Tibial nerve (tissue), 4 donors: ENCODE measurements at regions not wholly inside any gene's neighbourhood (a gene's known extent, or its start where the extent isn't known, plus 50 kb on each side); places are given as distances from the start of the nearest gene placed in this dataset.

Source experiments
- EP300 ChIP-seq, 2 donors: sonication (generic); formaldehyde crosslinking; IDR thresholded peaks; one replicate each; pipeline ENCODE4 v1.6.1; 2017; ENCODE audit warnings: antibody characterized with exemption in 2 of 2, mild to moderate bottlenecking in 1 of 2
- POLR2A ChIP-seq, 2 donors: fragments of 450-650 bp; IDR thresholded peaks; one replicate each; pipeline ENCODE4 v1.6.1; 2017; ENCODE audit warnings: antibody characterized with exemption in 2 of 2, mild to moderate bottlenecking in 2 of 2, moderate library complexity in 2 of 2
- TF ChIP-seq, protein P1 (sequence below), 5 experiments: fragments of 200-600 bp in 3 of 5; fragments of 450-650 bp in 2 of 5; sonication (generic) in 3 of 5; IDR thresholded peaks; one replicate each; pipeline ENCODE4 v1.5.1; 2016 to 2019; ENCODE audit warnings: antibody characterized with exemption in 5 of 5, mild to moderate bottlenecking in 3 of 5, moderate library complexity in 2 of 5

DNA sequence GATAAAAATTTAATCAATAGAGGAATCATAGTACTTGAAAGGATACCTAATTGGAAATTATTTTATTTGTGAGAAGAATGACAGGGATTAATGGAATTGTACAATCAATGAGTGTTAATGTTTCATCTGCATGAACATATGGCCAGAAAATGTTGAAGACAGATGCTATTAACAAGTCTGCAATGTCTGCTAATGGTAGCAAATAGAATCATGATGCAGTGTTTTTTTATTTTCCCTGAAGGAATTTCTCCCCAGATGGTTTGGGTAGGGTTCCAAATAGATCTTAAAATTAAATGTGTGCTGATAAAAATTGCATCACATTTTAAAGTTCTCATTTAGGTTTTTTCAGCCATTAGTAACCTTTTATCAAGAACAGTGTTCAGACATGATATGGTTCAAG, 291.3 kb upstream of the TRAM1L1 start:
- no peak for TF ChIP-seq POLR2A (IDR thresholded peaks at IDR 0.05)
- TF ChIP-seq, protein P1, sequence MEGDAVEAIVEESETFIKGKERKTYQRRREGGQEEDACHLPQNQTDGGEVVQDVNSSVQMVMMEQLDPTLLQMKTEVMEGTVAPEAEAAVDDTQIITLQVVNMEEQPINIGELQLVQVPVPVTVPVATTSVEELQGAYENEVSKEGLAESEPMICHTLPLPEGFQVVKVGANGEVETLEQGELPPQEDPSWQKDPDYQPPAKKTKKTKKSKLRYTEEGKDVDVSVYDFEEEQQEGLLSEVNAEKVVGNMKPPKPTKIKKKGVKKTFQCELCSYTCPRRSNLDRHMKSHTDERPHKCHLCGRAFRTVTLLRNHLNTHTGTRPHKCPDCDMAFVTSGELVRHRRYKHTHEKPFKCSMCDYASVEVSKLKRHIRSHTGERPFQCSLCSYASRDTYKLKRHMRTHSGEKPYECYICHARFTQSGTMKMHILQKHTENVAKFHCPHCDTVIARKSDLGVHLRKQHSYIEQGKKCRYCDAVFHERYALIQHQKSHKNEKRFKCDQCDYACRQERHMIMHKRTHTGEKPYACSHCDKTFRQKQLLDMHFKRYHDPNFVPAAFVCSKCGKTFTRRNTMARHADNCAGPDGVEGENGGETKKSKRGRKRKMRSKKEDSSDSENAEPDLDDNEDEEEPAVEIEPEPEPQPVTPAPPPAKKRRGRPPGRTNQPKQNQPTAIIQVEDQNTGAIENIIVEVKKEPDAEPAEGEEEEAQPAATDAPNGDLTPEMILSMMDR (IDR thresholded peaks at IDR 0.05), result no peak
- TF ChIP-seq EP300 (IDR thresholded peaks at IDR 0.05), result no peak
